ENCODE measurements at regions not wholly inside any gene's neighbourhood (a gene's known extent, or its start where the extent isn't known, plus 50 kb on each side); places are given as distances from the start of the nearest gene placed in this dataset.
"Not testable (repeated sequence)": the region's sequence is repeated elsewhere in the genome, so short reads cannot be mapped to it uniquely, and the experiment has no call there.

GRCh38 chr12:28693565-28694219 lies 455.4 kb upstream of the FAR2 start:
- FAIRE-seq, result no peak

GRCh38 chr12:28698553-28698952 lies 450.5 kb upstream of the FAR2 start:
- FAIRE-seq, result no peak

- FAIRE-seq, result no peak
Observed at GRCh38 chr12:28699029-28699428, 450.0 kb upstream of the FAR2 start.

GRCh38 chr12:28700161-28700560 lies 448.9 kb upstream of the FAR2 start:
- no peak for FAIRE-seq

DNA sequence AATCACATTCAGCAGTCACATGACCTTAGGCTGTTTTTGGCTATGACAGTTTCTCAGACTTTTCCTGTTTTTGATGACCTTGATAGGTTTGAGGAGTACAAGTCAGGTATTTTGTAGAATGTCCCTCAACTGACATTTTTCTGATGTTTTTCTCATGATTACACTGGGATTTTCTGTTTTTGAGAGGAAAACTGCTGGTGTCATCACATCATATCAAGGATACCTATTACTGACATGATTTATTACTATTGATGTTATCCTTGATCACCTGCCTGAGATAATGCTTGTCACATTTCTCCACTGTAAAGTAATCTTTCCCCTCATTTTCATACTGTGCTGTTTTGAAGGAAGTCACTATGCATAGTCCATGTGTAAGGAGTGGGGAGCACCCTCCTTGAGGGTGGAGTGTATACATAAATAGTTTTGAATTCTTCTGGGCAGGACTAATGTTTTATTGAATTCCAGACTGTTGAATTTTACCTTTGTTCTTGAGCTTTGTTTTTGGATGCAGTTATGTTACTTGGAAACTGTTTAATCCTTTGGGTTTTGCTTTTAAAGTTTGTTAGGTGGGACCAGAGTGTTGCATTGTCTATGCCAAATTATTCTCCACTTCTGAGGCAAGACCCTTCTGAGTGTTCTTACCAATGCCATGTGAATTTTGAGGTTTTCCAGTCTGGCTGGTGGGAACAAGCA lies 444.5 kb upstream of the FAR2 start:
- no peak for FAIRE-seq

GRCh38 chr12:28708918-28709371 lies 440.1 kb upstream of the FAR2 start:
- no peak for FAIRE-seq

GRCh38 chr12:28709986-28710685 lies 438.9 kb upstream of the FAR2 start:
- FAIRE-seq, result no peak

DNA sequence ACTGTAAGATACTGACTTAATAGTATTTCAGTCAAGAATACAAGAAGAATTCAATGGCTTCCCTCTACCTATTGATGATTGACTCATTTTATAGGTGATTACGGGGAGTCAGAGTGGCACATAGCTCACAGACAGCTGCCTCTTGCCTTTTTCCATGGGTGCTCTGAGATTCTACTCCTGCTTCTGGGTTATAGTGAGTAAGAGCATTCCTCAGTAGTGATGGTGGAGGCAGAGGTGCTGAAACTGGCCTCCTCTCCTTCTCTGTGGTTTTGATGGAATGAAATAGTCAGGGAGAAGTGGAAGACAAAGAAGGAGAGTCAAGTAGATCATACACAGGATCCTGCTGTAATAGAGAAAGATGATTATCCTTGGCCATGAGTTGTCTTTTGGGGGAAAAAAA lies 438.2 kb upstream of the FAR2 start:
- no peak for FAIRE-seq

- FAIRE-seq, result no peak
Observed at GRCh38 chr12:28711421-28711820, 437.7 kb upstream of the FAR2 start.

- FAIRE-seq, result no peak
Observed at GRCh38 chr12:28742791-28743190, 406.3 kb upstream of the FAR2 start.

GRCh38 chr12:28746734-28747325 lies 402.2 kb upstream of the FAR2 start:
- no peak for FAIRE-seq

DNA sequence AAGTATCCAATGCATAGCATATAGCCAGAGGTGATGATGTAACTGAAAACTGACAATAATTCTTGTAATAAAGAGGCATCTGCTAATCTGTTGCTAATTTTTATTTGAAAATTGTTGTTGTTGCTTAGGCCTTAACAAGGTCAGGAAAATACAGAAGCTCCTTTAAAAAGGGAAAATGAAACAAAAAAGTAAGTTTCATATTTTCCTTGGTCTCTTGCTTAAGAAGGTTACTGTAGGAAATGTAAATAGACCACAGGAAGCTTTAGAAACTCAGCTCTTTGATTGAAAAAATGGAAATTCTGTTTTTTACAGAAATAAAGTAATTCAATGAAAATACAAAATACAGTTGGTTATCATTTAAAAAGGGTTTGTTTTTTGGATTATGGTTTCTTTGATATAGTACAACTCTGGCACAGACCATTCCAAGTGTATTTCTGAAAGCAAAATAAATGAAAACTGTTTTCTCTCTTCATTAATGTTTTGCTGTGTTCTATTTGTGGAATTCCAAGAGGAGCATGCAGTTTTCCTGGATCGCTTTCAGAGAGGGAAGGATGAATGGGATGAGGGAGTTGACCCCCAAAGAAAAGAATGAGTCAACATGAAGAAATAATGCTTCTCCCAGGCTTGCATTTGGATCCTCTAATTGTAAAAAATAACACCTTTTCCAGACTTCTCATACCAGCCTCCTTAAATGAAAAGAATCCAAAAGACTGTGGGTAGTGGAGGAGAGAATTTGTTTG lies 398.0 kb upstream of the FAR2 start:
- FAIRE-seq, result no peak

DNA sequence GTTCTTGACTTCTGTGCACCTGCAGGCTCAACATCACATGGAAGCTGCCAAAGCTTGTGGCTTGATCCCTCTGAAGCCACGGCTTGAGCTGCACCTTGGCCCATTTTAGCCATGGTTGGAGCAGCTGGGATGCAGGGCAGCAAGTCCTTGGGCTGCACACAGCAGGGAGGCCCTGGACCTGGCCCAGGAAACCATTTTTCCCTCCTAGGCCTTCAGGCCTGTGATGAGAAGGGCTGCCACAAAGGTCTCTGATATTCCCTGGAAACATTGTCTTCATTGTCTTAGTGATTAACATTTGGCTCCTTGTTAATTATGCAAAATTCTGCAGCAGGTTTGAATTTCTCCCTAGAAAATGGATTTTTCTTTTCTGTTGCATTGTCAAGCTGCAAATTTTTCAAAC lies 394.1 kb upstream of the FAR2 start:
- no peak for FAIRE-seq

DNA sequence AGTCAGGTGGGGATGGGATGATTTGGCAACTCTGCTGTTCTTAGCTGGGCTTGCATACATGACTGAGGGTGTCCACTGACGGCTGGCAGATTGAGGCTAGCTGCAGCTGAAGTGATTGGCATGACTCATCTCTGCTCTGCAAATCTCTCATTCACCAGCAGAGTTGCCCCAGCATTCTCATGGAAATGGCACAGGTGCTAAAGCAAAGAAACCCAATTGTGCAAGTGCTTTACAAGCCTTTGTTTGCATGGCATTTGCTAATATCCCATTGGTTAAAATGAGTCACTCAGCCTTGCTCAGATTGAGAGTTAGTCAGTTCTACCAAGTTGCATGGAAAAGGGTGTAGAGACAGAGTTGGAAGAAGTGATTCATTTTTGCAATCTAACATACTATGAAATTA lies 389.7 kb upstream of the FAR2 start:
- no peak for FAIRE-seq

- not testable (repeated sequence) for FAIRE-seq
Observed at GRCh38 chr12:28760040-28760903, 388.8 kb upstream of the FAR2 start.

- FAIRE-seq, result not testable (repeated sequence)
Observed at GRCh38 chr12:28761897-28762296, 387.2 kb upstream of the FAR2 start.

DNA sequence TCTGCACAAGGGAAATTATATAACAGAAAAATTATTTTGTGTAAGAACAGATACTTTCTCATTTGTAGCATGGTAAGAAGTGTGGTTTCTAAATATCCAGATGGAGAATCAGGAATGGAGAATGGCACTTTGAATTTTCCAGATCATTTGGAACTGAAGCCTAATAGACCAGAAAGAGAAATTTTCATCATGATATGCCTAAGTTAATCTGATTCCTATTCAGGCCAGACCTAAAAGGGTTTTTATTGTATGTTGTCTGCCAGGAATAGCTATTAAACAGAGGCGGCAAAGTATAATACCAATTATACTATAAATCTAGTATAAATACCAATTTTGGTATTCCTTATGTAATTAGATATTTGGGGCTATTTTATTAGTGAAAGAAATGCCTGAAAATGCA lies 382.7 kb upstream of the FAR2 start:
- no peak for FAIRE-seq

DNA sequence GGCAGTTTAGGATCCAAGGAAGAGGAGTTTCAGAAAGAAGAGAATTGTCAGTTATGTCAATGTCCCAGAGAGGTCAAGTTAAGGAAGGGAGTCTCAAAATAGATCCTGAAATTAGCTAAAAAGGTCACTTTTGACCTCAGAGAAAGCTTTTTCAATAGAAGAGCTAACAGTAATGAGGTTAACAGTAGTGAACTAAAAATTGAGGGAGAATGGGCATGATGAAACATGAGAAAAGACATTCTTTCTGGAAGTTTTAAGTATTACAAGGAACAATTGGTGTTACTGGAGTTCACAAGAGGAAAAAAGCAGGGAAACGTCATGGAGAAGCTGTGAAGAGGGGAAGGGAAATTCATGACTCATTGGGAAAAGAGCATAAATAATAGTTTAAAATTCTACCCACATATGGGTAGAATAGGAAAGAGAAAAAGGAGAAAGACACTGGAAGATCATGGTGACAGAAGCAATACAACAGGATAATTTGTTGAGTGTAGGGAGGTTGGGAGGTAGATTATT lies 381.2 kb upstream of the FAR2 start:
- no peak for FAIRE-seq

- FAIRE-seq, result peak; percentile 47
Observed at GRCh38 chr12:28770322-28770721, 378.8 kb upstream of the FAR2 start.

GRCh38 chr12:28771968-28772367 lies 377.1 kb upstream of the FAR2 start:
- no peak for FAIRE-seq

DNA sequence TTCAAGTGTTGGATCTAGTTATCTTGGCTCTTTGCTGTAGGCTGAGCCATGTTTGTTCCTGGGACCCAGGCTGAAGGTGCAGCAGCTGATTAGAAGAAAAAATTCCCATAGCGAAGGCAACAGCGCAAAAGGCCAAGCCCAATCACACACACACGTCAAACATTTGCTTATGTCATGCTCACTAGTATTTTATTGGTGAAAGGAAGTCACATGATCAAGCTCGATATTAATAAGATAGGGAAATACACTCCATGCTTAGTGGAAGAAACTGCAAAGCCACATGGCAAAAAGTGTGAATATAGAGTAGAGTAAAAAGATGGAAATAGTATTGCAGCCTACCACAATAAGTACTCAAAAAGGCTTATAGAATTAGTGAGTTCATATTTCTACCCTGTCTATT lies 373.5 kb upstream of the FAR2 start:
- FAIRE-seq, result no peak

DNA sequence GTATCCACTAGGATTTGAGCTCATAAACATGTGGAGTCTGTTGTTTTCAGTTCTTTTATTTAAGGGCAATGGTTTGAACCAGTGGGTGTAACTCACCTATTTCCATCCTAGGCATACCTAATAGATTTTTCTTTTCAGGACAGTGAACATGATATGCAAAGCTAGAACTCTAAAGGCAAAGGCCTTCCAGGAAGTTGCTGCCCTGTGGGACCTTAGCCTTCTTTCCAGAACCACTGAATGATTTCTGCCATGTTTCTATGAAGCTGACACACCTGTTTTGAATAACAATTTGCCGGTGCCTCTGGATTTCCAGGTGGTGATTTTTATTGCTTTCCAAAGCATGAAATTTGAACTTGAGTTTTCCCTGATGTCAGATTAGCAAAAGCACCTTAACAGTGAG lies 372.9 kb upstream of the FAR2 start:
- FAIRE-seq, result no peak

Data from colon (tissue), 2 donors.